ENCODE measurements at regions not wholly inside any gene's neighbourhood (a gene's known extent, or its start where the extent isn't known, plus 50 kb on each side); places are given as distances from the start of the nearest gene placed in this dataset.

- ATAC-seq = peak; percentile 22
- H3K27me3 ChIP-seq = no peaks in the 10 kb centered on the region
- H3K4me3 ChIP-seq = no peak overlapping the region
- TF ChIP-seq, protein P1, sequence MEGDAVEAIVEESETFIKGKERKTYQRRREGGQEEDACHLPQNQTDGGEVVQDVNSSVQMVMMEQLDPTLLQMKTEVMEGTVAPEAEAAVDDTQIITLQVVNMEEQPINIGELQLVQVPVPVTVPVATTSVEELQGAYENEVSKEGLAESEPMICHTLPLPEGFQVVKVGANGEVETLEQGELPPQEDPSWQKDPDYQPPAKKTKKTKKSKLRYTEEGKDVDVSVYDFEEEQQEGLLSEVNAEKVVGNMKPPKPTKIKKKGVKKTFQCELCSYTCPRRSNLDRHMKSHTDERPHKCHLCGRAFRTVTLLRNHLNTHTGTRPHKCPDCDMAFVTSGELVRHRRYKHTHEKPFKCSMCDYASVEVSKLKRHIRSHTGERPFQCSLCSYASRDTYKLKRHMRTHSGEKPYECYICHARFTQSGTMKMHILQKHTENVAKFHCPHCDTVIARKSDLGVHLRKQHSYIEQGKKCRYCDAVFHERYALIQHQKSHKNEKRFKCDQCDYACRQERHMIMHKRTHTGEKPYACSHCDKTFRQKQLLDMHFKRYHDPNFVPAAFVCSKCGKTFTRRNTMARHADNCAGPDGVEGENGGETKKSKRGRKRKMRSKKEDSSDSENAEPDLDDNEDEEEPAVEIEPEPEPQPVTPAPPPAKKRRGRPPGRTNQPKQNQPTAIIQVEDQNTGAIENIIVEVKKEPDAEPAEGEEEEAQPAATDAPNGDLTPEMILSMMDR (IDR thresholded peaks at IDR 0.05) = no peak
- no peaks in the 10 kb centered on the region for H3K36me3 ChIP-seq
- no peaks in the 10 kb centered on the region for H3K4me1 ChIP-seq
- intact Hi-C loops (cut with DNase I) = no loop called here
- H3K9me3 ChIP-seq = no peaks in the 10 kb centered on the region
- no peak for DNase-seq
- H3K27ac ChIP-seq = no peak overlapping the region
Observed at GRCh38 chr10:9602998-9603397, 1414.7 kb upstream of the CELF2 start.

GRCh38 chr10:9603972-9604371, 1413.7 kb upstream of the CELF2 start:
- H3K4me1 ChIP-seq = no peaks in the 10 kb centered on the region
- DNase-seq (no peak), ATAC-seq (no peak)
- TF ChIP-seq, protein P1 (IDR thresholded peaks at IDR 0.05) = no peak
- H3K36me3 ChIP-seq = no peaks in the 10 kb centered on the region
- no peaks in the 10 kb centered on the region for H3K27me3 ChIP-seq
- no peak overlapping the region for H3K27ac ChIP-seq
- no peaks in the 10 kb centered on the region for H3K9me3 ChIP-seq
- intact Hi-C loops (cut with DNase I) = no loop called here
- no peak overlapping the region for H3K4me3 ChIP-seq

DNA sequence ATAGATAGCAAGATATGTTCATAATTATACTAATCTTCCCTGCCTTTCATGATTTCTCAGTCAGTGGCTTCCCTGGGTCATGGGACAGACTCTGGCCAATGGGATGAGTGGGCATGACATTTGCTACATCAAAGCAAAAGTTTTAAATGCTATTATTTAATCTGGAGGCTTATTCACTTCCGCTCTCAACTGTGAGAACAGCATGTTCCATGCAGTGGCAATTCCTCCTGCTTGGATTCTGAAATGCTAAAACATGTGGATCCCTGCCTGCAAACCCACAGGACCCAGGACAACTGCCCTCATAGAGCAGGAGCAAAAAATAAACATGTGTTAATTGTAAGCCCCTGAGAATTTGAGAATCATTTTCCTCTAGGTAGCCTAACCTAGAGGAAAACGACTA, 1412.4 kb upstream of the CELF2 start:
- Histone ChIP-seq H3K4me3 (no peak overlapping the region), H3K27me3 (no peaks in the 10 kb centered on the region), H3K36me3 (no peaks in the 10 kb centered on the region), H3K9me3 (no peaks in the 10 kb centered on the region), H3K4me1 (no peaks in the 10 kb centered on the region), H3K27ac (no peak overlapping the region)
- no peak for DNase-seq
- no peak for ATAC-seq
- TF ChIP-seq, protein P1 (IDR thresholded peaks at IDR 0.05) = no peak
- intact Hi-C loops (cut with DNase I) = no loop called here

- Histone ChIP-seq H3K4me3 (no peak overlapping the region), H3K36me3 (no peaks in the 10 kb centered on the region), H3K4me1 (no peaks in the 10 kb centered on the region), H3K27ac (no peak overlapping the region), H3K9me3 (no peaks in the 10 kb centered on the region), H3K27me3 (no peaks in the 10 kb centered on the region)
- no peak for DNase-seq
- ATAC-seq = no peak
- TF ChIP-seq, protein P1 (IDR thresholded peaks at IDR 0.05) = peak; percentile 35
- intact Hi-C loops (cut with DNase I) = no loop called here
Observed at GRCh38 chr10:9608602-9609001, 1409.1 kb upstream of the CELF2 start.

GRCh38 chr10:9613338-9614075, 1404.2 kb upstream of the CELF2 start:
- intact Hi-C loops (cut with DNase I) = no loop called here
- Histone ChIP-seq H3K27ac (no peak overlapping the region), H3K4me3 (no peak overlapping the region), H3K27me3 (no peaks in the 10 kb centered on the region), H3K9me3 (no peaks in the 10 kb centered on the region), H3K36me3 (no peaks in the 10 kb centered on the region), H3K4me1 (no peaks in the 10 kb centered on the region)
- DNase-seq (no peak), ATAC-seq (no peak)
- TF ChIP-seq, protein P1 (IDR thresholded peaks at IDR 0.05) = no peak

- no peak overlapping the region for H3K4me3 ChIP-seq
- TF ChIP-seq, protein P1 (IDR thresholded peaks at IDR 0.05) = no peak
- no peaks in the 10 kb centered on the region for H3K9me3 ChIP-seq
- H3K36me3 ChIP-seq = no peaks in the 10 kb centered on the region
- ATAC-seq (no peak), DNase-seq (no peak)
- intact Hi-C loops (cut with DNase I) = no loop called here
- H3K27me3 ChIP-seq = no peaks in the 10 kb centered on the region
- no peak overlapping the region for H3K27ac ChIP-seq
- H3K4me1 ChIP-seq = no peaks in the 10 kb centered on the region
Observed at GRCh38 chr10:9615189-9615588, 1402.5 kb upstream of the CELF2 start.
